IMR-90 (cell line): ENCODE measurements at regions not wholly inside any gene's neighbourhood (a gene's known extent, or its start where the extent isn't known, plus 50 kb on each side); places are given as distances from the start of the nearest gene placed in this dataset.

Experiments used
- ATAC-seq: fragments of 200-7000 bp; cut with Tn5 transposase; 2 replicates; pipeline ENCODE4 v1.9.1; 2020; ENCODE audit warnings: low read depth, mild to moderate bottlenecking, moderate library complexity
- BruUV-seq: library from RNA; stranded (reverse); fragments of 400-500 nt; replicated peaks from 2 replicates; lab custom pipeline; 2021; lab: Mats Ljungman, UMichigan
- CTCF ChIA-PET: fragments of 300-600 bp; formaldehyde crosslinking; extraction: SDS; loops from one replicate; lab custom pipeline; 2021; ENCODE audit warnings: antibody characterized with exemption; lab: Yijun Ruan, JAX
- POLR2A ChIA-PET: fragments of 300-600 bp; sonication (Branson Sonifier 250); formaldehyde crosslinking; loops from one replicate; lab custom pipeline; 2022; ENCODE audit warnings: antibody characterized with exemption; ENCODE audit not compliant: unreplicated experiment; lab: Charles Lee
- DNase-seq: peaks from one replicate; pipeline ENCODE4 v3.0.0; 2013
- H2AFZ ChIP-seq: replicated peaks from 2 replicates; pipeline ENCODE3; 2013; ENCODE audit warnings: low read length, mild to moderate bottlenecking; ENCODE audit not compliant: poor library complexity
- H2AK5ac ChIP-seq: 2 replicates; pipeline ENCODE4 v1.6.1; 2013; ENCODE audit warnings: low read depth, low read length, inconsistent platforms
- H2AK9ac ChIP-seq: replicated peaks from 2 replicates; pipeline ENCODE3; 2013; ENCODE audit warnings: mild to moderate bottlenecking, low read depth, low read length, moderate library complexity; ENCODE audit not compliant: poor library complexity
- H2BK120ac ChIP-seq: 2 replicates; pipeline ENCODE4 v1.6.1; 2013; ENCODE audit warnings: low read depth, low read length, inconsistent platforms
- H2BK15ac ChIP-seq: 3 replicates; pipeline ENCODE4 v1.6.1; 2013; ENCODE audit warnings: low read depth, low read length, inconsistent platforms
- H2BK20ac ChIP-seq: 2 replicates; pipeline ENCODE4 v1.6.1; 2013; ENCODE audit warnings: low read depth, mild to moderate bottlenecking, inconsistent platforms, low read length, moderate library complexity
- H2BK5ac ChIP-seq: 2 replicates; pipeline ENCODE4 v1.6.1; 2013; ENCODE audit warnings: mild to moderate bottlenecking, low read depth, low read length, inconsistent platforms; ENCODE audit not compliant: poor library complexity, severe bottlenecking
- H3K14ac ChIP-seq: replicated peaks from 2 replicates; pipeline ENCODE4 v1.6.1; 2013; ENCODE audit warnings: low read depth, low read length, inconsistent platforms
- H3K18ac ChIP-seq: 2 replicates; pipeline ENCODE4 v1.6.1; 2013; ENCODE audit warnings: low read depth, low read length, control low read depth
- H3K23ac ChIP-seq: 2 replicates; pipeline ENCODE4 v1.6.1; 2013; ENCODE audit warnings: low read depth, low read length, inconsistent platforms
- H3K27ac ChIP-seq: 2 replicates; pipeline ENCODE4 v1.5.1; 2013; ENCODE audit warnings: mild to moderate bottlenecking, control low read depth, low read length; ENCODE audit not compliant: insufficient read depth
- H3K27me3 ChIP-seq: 2 replicates; pipeline ENCODE4 v1.6.1; 2013; ENCODE audit warnings: low read length; ENCODE audit not compliant: control insufficient read depth, insufficient read depth
- H3K36me3 ChIP-seq: 2 replicates; pipeline ENCODE4 v1.6.1; 2013; ENCODE audit warnings: low read length, mixed read lengths; ENCODE audit not compliant: control insufficient read depth, insufficient read depth
- H3K4ac ChIP-seq: 2 replicates; pipeline ENCODE4 v1.6.1; 2013; ENCODE audit warnings: low read depth, low read length, inconsistent platforms
- H3K4me1 ChIP-seq: 2 replicates; pipeline ENCODE4 v1.6.1; 2013; ENCODE audit warnings: low read length, mixed read lengths; ENCODE audit not compliant: control insufficient read depth, insufficient read depth
- H3K4me2 ChIP-seq: 2 replicates; pipeline ENCODE4 v1.6.1; 2013; ENCODE audit warnings: low read depth, mild to moderate bottlenecking, control low read depth, low read length, moderate library complexity
- H3K4me3 ChIP-seq: 2 replicates; pipeline ENCODE4 v1.5.1; 2013; ENCODE audit warnings: low read depth, mild to moderate bottlenecking, control low read depth, low read length, moderate library complexity; ENCODE audit not compliant: insufficient read depth
- H3K56ac ChIP-seq: 2 replicates; pipeline ENCODE4 v1.6.1; 2013; ENCODE audit warnings: low read length, inconsistent platforms; ENCODE audit not compliant: insufficient read depth; ENCODE audit errors: extremely low read depth
- H3K79me1 ChIP-seq, 2 experiments: 2 replicates each; pipeline ENCODE4 v1.6.1; 2013; ENCODE audit warnings: low read length in 2 of 2, inconsistent platforms in 1 of 2, low read depth in 1 of 2
- H3K9ac ChIP-seq: 2 replicates; pipeline ENCODE4 v1.6.1; 2013; ENCODE audit warnings: low read depth, low read length, control low read depth
- H3K9me1 ChIP-seq: 2 replicates; pipeline ENCODE4 v1.6.1; 2013; ENCODE audit warnings: low read length, inconsistent platforms; ENCODE audit not compliant: insufficient read depth
- H3K9me3 ChIP-seq: 2 replicates; pipeline ENCODE4 v1.6.1; 2013; ENCODE audit warnings: low read length; ENCODE audit not compliant: control insufficient read depth, insufficient read depth
- H4K20me1 ChIP-seq: 2 replicates; pipeline ENCODE4 v1.6.1; 2013; ENCODE audit warnings: low read length, inconsistent platforms; ENCODE audit not compliant: insufficient read depth
- H4K5ac ChIP-seq: 2 replicates; pipeline ENCODE4 v1.6.1; 2013; ENCODE audit warnings: mild to moderate bottlenecking, low read depth, low read length, control low read depth
- H4K8ac ChIP-seq, 2 experiments: 2 replicates each; pipeline ENCODE4 v1.6.1; 2013; ENCODE audit warnings: low read depth in 2 of 2, low read length in 2 of 2, control low read depth in 1 of 2, inconsistent platforms in 1 of 2
- H4K91ac ChIP-seq: 2 replicates; pipeline ENCODE4 v1.6.1; 2013; ENCODE audit warnings: low read depth, low read length, inconsistent platforms; ENCODE audit not compliant: insufficient read depth
- BHLHE40 ChIP-seq: fragments of 150-350 bp; IDR thresholded peaks from 2 replicates; pipeline ENCODE4 v1.6.1; 2016; ENCODE audit warnings: mild to moderate bottlenecking, low read depth, low read length
- CEBPB ChIP-seq: IDR thresholded peaks from 2 replicates; pipeline ENCODE4 v1.6.1; 2012; ENCODE audit warnings: low read depth, low read length, improper control_type of control experiment
- CTCF ChIP-seq: conservative IDR thresholded peaks from 2 replicates; pipeline ENCODE4 v1.5.1; 2012; ENCODE audit warnings: mild to moderate bottlenecking, low read depth, low read length, improper control_type of control experiment
- MAFK ChIP-seq: IDR thresholded peaks from 2 replicates; pipeline ENCODE4 v1.6.1; 2012; ENCODE audit warnings: low read depth, low read length, improper control_type of control experiment
- MAZ ChIP-seq: IDR thresholded peaks from 2 replicates; pipeline ENCODE4 v1.6.1; 2012; ENCODE audit warnings: low read depth, mild to moderate bottlenecking, low read length, improper control_type of control experiment, moderate library complexity, borderline replicate concordance
- MXI1 ChIP-seq: IDR thresholded peaks from 2 replicates; pipeline ENCODE4 v1.6.1; 2012; ENCODE audit warnings: low read depth, mild to moderate bottlenecking, low read length, moderate library complexity, borderline replicate concordance
- NFE2L2 ChIP-seq: fragments of 150-350 bp; IDR thresholded peaks from 2 replicates; pipeline ENCODE4 v1.6.1; 2016; ENCODE audit warnings: low read depth, mild to moderate bottlenecking, low read length
- POLR2A ChIP-seq: IDR thresholded peaks from 2 replicates; pipeline ENCODE4 v1.6.1; 2012; ENCODE audit warnings: mild to moderate bottlenecking, low read depth, low read length
- RAD21 ChIP-seq: IDR thresholded peaks from 2 replicates; pipeline ENCODE4 v1.6.1; 2012; ENCODE audit warnings: low read length, improper control_type of control experiment
- RCOR1 ChIP-seq: IDR thresholded peaks from 2 replicates; pipeline ENCODE4 v1.6.1; 2012; ENCODE audit warnings: mild to moderate bottlenecking, low read length, improper control_type of control experiment; ENCODE audit not compliant: insufficient replicate concordance
- RFX5 ChIP-seq: IDR thresholded peaks from 2 replicates; pipeline ENCODE4 v1.8.0; 2012; ENCODE audit warnings: low read depth, mild to moderate bottlenecking, low read length, moderate library complexity
- SMC3 ChIP-seq: fragments of 150-350 bp; IDR thresholded peaks from 2 replicates; pipeline ENCODE4 v1.6.1; 2016; ENCODE audit warnings: low read depth, mild to moderate bottlenecking, antibody characterized with exemption, low read length, moderate library complexity
- WGBS, 2 experiments: methylation state at CpG; one replicate each; pipeline versions ENCODE4 v1.1.5 to v1.1.7; 2013; ENCODE audit warnings: missing lambda C conversion rate in 2 of 2; ENCODE audit not compliant: insufficient read length in 1 of 2; ENCODE audit errors: extremely low coverage in 2 of 2; 5-methylcytosine and 5-hydroxymethylcytosine counted together
- dilution Hi-C: fragments of 300-500 bp; cut with HindIII; formaldehyde crosslinking; loops from one replicate; pipeline ENCODE4 v1.14.3; 2018; ENCODE audit warnings: low sequenced_read_pairs; ENCODE audit not compliant: unreplicated experiment
- in situ Hi-C: fragments of 300-500 bp; cut with MboI; formaldehyde crosslinking; loops from 3 replicates; pipeline ENCODE4 v1.14.3; 2019; ENCODE audit warnings: low sequenced_read_pairs, inconsistent platforms, mixed read lengths
- intact Hi-C: fragments of 100-400 bp; cut with micrococcal nuclease; formaldehyde crosslinking; loops from 2 replicates; pipeline ENCODE4 v1.10.0; 2022

DNA sequence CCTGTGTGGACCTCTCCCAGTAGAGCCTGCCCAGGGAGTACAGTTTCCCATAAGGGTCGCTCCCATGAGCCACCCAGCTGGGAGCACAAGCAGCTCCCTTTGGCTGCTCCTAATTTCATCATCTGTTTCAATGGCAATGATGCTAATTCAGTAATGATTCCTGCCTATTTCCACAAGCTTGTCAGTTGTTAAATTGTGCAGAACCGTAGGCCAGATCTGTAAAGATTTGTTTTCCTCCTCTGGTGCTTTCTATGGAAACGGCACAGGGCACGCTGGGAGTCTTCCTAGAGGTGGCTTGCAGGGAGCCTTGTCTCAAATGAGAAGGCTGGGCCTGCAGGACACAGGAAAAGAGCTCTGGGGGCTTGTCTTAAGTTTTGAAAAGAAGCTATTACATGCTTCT, 223.7 kb downstream of the CBLN1 start:
- Histone ChIP-seq H2AK5ac (no peak overlapping the region), H2AFZ (no peak overlapping the region), H3K79me1 (no peaks in the 10 kb centered on the region), H4K91ac (no peak overlapping the region), H3K4me3 (no peak overlapping the region), H2AK9ac (no peak overlapping the region), H3K23ac (no peak overlapping the region), H3K4me2 (no peak overlapping the region), H4K20me1 (no peaks in the 10 kb centered on the region), H2BK120ac (no peak overlapping the region), H3K4ac (no peak overlapping the region), H3K18ac (no peak overlapping the region), H3K9ac (no peak overlapping the region), H3K9me3 (no peaks in the 10 kb centered on the region), H3K14ac (no peak overlapping the region), H3K27me3 (no peaks in the 10 kb centered on the region), H3K56ac (no peak overlapping the region), H3K9me1 (no peaks in the 10 kb centered on the region), H4K5ac (no peak overlapping the region), H4K8ac (no peak overlapping the region), H2BK20ac (no peak overlapping the region), H3K4me1 (no peaks in the 10 kb centered on the region), H3K27ac (no peak overlapping the region), H3K36me3 (no peaks in the 10 kb centered on the region), H2BK5ac (no peak overlapping the region), H2BK15ac (no peak overlapping the region)
- ChIA-PET CTCF (interaction anchor here (0.6 kb wide), 1 partner anchor 21 kb away, joined by 5 read pairs; no protein-coding TSS in a partner anchor), POLR2A (no interaction called here)
- DNase-seq (no peak), ATAC-seq (no peak)
- intact Hi-C loops, result no loop called here
- dilution Hi-C loops, result no loop called here
- BruUV-seq, result no TSS peak
- WGBS, 2 experiments, result 20% methylated on average over 1 of the region's 4 CpGs; no CpG with 5 or more reads in 1 of the 2 experiments
- TF ChIP-seq CEBPB (no peak), RAD21 (no peak), MAZ (no peak), MXI1 (no peak), BHLHE40 (no peak), CTCF (no peak), POLR2A (no peak), MAFK (no peak), NFE2L2 (no peak), RCOR1 (no peak), SMC3 (no peak), RFX5 (no peak)
- in situ Hi-C loops, result no loop called here
